ENCODE measurements at regions not wholly inside any gene's neighbourhood (a gene's known extent, or its start where the extent isn't known, plus 50 kb on each side); places are given as distances from the start of the nearest gene placed in this dataset.

DNA sequence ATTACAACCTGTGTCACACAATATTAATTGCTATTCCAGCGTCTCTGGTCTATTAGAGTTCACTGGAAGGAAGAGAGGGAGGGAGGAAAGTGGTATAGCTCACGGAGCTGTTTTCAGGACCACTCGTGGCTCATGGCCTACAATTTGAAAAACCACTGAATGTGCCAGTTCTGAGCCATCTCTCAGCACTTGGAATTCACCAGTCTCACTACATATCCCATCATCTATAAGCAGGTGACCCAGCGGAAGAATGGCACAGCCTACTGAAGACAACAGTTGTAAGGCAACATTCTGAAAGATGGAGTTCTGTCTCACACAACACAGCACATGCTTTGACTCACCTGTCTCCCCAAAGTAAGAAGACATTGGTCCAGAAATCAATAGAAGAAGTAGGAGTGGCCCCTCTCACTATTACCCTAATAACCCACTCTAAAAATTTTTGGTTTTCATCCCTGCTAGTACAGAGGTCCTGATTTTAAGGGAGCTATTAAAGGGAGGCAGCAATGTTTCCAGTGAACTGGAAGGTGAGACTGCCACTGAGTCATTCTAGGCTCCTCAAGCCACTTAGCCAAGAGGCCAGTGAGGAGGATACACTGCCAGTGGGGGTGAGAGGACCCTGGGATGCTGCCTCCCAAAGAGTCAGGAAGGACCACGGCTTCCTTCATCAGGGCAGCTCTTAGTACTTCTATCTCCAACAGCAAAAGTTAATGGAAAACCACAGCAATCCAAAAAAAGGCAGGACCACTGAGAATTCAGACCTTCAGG lies 50.0 kb upstream of the DOCK9 start:
- intact Hi-C loops (cut with micrococcal nuclease): loop anchor here (2.0 to 5.0 kb wide), 2 partner anchors 59 to 153 kb away; no protein-coding TSS in a partner anchor

DNA sequence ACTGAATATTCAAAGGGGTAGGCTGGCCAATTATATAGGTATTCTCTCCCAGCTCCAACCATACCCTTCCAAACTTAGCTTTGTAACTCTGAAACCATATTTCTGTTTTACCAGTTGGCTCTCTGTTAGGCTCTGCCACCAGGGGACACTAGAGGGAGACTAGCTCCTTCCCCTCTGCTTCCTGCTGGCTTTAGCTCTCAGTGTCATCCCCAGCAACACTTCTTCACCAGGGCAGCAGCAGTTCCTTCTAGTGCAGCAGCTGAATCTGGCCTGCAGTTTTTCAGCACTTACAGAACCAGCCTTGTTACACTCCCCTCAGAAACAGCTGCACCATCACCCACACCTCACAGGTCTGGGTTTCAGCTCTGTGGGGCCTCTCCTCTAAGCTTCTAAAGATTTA lies 51.0 kb upstream of the DOCK9 start:
- intact Hi-C loops (cut with micrococcal nuclease): loop anchor here (1.0 to 5.0 kb wide), 2 partner anchors 17 to 58 kb away; no protein-coding TSS in a partner anchor

DNA sequence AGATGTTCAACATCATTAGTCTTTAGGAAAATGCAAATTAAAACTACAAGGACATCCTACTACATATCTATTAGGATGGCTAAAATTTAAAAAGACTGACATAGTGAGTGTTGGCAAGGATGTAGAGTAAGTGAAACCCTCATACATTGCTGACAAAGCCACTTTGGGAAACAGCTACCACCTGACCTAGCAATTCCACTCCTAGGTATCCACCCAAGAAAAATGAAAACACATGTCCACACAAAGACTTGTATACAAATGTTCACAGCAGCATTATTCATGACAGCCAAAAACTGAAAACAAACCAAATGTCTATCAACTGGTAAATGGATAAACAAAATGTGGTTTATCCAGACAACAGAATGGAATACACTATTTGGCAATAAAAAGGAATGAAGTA lies 51.7 kb upstream of the DOCK9 start:
- intact Hi-C loops (cut with micrococcal nuclease): loop anchor here (1.0 to 5.0 kb wide), 2 partner anchors 17 to 58 kb away; no protein-coding TSS in a partner anchor

DNA sequence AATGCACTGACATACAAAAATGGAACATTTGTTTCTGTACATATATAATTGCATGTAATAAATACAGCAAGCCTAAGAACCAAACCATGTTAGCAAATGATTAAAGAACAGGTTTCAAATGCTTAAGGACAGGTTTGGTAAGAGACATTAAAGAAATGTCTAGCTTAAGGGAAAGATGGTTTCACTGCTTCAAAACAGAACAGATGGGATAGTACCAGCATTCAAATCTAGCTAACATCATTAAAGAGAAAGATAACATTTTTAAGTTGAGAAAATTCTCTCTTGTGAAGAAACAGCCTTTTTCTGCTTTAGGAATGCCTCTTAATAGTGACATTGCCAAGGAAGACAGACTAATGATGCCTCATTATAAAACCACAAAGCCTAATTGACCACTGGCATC lies 52.5 kb upstream of the DOCK9 start:
- intact Hi-C loops (cut with micrococcal nuclease): loop anchor here (5.0 kb wide), 2 partner anchors 33 to 188 kb away; no protein-coding TSS in a partner anchor

DNA sequence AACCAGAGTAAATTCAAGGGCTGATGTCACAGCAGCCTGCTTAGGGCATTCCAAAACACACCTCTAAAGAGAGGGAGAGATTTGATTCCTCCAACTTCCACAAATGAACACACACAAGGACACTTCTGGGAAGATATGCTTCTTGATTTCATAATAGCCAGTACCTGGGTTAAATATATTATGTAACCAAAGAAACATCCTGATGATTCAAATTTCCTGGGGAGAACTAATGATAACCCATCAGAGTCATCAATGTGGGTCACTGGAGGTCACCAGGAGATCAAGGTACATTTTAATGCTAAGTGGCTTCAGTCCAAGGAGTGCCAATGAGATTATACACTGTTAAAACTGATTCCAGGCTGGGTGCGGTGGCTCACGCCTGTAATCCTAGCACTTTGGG lies 54.0 kb upstream of the DOCK9 start:
- intact Hi-C loops (cut with micrococcal nuclease): loop anchor here (5.0 kb wide), 2 partner anchors 35 to 190 kb away; no protein-coding TSS in a partner anchor

DNA sequence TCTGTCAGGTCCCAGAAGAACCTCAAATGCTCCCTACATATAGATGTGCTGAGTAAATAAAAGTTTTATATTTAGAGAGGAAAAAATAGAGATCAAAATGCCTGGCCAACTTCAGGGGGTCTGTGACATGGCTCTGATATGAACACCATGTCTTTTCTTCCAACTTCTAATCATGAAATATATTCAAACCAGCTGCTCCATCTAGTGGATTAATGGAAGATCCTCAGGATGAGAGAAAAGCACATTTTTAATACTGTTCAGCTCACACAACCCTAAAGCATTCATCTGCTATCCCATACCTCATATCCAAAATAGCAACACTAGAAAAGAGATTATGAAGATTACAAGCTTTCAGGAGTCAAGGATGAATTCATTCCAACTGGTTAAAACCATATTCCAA lies 56.0 kb upstream of the DOCK9 start:
- intact Hi-C loops (cut with micrococcal nuclease): loop anchor here (1.0 to 5.0 kb wide), 3 partner anchors 37 to 192 kb away; no protein-coding TSS in a partner anchor

DNA sequence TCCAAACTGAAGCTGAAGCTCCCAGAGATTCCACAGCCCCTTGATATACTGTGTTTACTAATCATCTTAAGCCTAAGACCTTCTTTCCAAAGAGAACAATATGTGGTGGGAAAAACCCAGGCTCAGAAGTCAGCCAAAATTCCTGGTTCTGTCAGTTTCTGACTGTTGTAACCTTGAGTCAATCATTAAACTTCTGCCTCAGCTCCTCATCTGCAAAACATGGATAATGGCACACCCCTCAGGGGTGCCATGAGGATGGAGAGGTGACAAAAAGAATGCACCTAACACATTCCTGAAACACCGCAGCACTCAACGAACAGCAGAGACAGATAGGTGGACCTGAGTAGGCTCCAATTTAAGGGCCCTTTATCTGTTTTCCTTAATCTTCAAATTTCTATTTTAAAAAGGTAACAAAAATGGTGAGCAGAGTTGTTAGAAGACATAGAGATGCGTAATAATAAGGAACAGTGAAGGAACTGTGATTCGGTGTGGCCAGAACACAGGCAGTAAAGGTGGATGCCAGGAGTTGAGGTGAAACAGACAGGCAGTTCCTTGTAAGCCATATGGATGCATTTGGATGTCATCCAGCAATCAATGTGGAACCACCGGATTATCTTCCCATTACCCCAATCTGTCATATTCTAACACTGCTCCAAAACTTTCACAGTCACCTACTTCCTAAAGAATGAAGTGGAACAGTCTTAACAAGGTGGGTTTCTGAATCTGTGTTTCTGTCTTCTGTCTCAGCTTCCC lies 56.6 kb upstream of the DOCK9 start:
- intact Hi-C loops (cut with micrococcal nuclease): loop anchor here (5.0 kb wide), 2 partner anchors 37 to 192 kb away; no protein-coding TSS in a partner anchor

DNA sequence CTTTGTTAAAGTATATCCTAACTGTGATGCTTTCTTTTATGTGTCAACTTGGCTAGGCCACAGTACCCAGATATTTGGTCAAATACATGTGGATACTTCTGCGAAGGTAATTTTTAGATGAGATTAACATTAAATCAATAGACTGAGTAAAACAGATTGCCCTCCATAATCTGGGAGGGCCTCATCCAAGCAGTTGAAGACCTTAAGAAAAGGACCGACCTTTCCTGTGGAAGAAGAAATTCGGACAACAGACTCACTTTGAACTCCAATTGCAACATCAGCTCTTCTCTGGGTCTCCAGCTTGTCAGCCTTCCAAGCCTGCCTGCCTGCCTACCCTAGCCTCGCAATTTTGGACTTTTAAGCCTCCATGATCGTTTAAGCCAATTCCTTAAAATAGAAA lies 57.9 kb upstream of the DOCK9 start:
- intact Hi-C loops (cut with micrococcal nuclease): no loop called here

DNA sequence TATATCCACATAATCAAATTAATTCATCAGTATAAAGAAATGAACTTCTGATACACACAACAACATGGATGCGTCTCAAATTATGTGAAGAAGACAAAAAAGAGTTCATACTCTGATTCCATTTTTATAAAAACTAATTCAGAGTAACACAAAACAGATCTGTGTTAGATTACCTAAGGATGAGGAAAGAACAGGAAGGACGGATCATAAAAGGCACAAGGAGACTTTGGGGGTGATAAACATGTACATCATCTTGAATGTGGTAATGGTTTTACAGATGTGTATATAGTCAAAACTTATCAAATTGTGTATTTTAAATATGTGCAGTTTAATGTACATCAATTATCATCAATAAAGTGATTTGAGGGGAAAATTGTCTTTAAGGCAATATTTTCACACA lies 59.9 kb upstream of the DOCK9 start:
- intact Hi-C loops (cut with micrococcal nuclease): no loop called here

DNA sequence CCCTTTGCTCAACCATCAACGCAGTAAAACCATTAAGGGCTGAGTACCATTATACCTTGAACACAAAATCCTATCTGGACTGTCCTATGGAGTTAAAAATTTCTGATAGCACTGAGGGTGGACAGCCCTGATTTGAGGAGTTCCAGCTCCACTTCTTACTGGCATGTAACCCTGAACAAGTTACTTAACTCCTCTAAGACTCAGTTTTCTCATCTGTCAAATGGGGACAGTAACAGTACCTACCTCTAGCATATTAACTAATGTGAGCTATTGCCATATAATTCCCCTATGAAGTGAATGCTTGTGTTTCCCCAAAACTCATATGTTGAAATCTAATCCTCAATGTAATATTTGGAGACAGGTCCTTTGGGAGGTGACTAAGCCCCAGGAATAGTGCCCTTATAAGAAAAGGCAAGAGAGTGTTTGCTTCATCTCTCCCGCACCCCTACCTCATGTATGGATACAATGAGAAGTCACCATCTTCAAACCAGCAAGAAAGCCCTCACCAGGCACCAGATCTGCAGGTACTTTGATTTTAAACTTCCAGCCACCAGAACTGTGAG lies 61.9 kb upstream of the DOCK9 start:
- intact Hi-C loops (cut with micrococcal nuclease): no loop called here

DNA sequence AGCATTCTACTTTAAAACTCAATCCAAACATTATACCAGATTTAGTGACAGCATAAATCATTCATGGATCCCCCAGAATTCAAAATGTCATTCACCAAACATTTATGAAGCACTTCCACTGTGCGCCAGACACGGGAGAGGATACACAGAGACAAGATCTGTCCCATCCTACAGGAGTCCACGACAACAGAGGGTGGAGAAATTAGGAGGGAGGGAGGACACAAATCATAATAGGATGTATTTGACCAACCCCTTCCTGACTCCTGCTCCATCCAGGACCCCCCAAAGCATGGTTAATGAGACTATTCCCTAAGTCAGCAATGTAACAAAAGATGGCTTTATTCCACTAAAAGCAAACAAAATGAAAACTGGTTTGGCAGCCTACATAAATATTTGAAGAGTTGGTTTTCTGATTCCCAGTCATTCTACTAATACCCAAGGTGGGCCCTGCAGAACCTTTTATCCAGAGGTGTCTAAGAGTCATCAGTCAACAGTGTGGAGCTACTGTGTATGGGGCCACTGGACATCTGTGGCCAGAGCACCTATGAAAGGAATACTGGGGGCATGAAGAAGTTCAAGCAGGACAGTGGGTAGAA lies 62.8 kb upstream of the DOCK9 start:
- intact Hi-C loops (cut with micrococcal nuclease): no loop called here

DNA sequence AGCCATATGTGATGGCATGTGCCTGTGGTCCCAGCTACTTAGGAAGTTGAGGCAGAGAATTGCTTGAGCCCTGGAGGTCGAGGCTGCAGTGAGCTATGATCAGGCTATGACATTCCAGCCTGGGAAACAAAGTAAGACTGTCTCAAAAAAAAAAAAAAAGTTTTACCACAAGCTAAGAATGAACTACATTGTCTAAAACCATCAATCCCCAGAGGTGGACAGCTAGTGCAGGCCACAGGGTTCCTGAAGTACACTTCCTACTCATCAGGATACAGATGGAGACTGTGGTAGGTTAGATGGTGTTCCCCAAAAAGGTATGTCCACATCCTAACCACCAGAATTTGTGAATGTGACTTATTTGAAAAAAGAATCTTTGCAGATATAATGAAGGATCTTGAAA lies 63.5 kb upstream of the DOCK9 start:
- intact Hi-C loops (cut with micrococcal nuclease): no loop called here

DNA sequence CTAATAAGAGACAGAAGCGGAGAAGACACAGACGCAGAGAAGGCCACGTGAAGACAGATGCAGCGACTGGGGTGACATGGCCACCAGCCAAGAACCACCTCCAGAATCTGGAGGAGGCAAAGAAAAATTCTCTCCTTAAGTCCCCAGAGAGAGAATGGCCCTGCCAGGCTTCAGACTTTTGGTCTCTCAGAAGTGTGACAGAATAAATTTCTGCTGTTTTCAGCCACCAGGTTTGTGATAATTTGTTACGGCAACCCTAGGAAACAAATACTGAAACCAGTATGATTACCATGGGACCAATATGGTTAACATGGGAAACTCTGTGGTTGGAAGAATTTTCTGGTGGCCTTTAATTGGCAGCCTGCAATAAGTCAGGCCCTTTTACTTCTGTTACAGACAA lies 63.9 kb upstream of the DOCK9 start:
- intact Hi-C loops (cut with micrococcal nuclease): no loop called here

DNA sequence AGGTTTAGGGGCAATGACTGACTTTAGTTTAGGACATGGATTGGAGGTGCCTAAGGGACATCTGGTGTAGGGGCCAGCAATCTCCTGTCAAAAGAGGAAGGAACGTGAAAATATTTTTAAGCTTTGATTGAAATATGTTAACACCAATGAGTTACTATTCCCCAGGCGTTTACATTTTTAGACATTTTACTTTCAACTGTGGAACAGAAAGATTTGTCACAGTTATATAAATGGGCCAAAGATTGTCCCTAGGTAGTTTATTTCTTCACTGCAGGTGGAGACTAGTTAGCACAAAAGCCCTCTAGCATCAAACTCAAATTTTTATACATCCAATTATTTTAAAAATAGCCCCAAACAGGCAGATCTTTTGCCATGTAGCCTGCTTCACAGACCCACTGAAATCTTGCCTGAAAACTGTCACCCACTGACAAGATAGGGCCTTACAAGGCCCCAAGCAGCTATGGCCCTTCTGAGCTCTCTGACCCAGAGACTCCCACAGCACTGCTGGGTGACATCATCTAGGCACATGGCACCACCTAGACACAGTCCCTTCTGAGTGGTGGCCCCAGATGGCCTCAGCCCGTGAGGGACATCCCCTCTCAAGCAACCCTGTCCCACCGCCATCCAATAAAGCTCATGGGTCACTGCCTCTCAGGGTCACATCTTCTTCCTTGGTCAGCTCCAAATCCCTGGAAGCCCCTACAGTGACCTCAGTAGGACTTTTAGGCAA lies 64.8 kb upstream of the DOCK9 start:
- intact Hi-C loops (cut with micrococcal nuclease): no loop called here

DNA sequence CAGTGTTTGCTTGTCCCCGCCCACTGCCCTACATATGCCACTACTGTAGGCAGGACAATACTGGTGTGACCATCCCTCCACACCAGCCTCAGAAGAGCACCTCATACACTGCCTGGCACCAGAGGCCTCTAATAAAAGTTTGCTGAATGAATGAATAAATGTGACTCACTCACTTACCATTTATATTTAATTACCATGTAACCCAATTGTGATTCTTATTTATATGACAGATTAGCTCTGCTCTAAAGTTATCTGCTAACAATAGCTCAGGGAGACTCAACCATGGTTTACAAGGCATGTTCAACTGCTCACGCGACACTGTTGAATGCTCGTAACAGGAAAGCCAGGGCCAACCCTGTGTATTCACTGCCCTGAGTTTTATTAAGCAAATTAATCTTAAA lies 66.0 kb upstream of the DOCK9 start:
- intact Hi-C loops (cut with micrococcal nuclease): no loop called here

DNA sequence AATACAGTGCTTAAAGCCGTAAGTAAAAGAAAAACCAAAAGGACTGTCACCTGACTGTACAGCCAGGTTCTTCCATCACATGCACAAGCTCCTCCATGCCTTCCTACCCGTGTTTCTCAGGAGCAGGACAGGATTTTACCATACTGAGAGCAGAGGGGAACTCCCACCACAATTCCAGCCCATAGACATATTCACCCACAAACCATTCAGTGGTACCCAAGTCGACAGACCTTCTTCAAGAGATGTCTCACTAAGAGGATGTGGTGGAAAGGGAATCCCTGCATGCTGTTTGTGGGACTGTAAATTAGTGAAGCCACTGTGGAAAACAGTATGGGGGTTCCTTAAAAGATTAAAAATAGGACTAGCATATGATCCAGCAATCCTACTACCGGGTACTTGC lies 66.9 kb upstream of the DOCK9 start:
- intact Hi-C loops (cut with micrococcal nuclease): no loop called here

DNA sequence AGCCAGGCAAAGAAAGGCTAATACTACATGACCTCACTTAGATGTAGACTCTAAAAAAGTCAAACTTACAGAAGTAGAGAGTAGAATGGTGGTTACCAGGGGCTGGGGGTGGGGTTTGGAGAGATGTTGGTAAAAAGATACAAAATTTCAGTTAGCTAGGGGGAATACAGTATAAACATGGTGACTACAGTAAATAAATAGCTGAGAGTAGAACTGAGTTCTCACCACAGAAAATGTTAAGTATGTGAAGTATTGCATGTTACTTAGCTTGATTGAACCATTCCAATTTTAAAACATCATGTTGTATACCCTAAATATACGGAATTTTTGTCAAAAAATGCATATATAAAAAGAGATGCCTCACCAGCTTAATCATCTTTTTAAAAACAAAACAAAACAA lies 67.5 kb upstream of the DOCK9 start:
- intact Hi-C loops (cut with micrococcal nuclease): no loop called here

DNA sequence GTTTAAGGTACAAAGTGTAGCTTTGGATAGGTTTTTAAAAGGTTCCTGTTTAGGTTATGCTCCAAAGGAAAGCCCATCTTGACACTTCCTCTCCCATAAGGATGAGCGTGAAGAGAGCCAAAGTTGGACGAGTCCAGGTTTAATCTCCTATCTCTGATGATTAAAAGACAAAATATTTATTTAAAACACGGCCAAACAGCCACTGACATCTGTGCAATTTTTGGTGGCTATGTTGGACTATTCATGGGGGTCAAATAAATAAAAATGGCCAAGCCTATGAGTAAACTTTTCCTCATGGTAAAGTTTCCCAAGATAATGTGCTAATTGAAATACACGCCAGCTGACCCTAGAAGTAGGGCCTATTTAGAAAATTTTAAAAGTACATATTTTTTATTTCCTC lies 69.0 kb upstream of the DOCK9 start:
- intact Hi-C loops (cut with micrococcal nuclease): loop anchor here (1.0 to 2.0 kb wide), 4 partner anchors 18 to 154 kb away; partner anchors contain the start of gene UBAC2

DNA sequence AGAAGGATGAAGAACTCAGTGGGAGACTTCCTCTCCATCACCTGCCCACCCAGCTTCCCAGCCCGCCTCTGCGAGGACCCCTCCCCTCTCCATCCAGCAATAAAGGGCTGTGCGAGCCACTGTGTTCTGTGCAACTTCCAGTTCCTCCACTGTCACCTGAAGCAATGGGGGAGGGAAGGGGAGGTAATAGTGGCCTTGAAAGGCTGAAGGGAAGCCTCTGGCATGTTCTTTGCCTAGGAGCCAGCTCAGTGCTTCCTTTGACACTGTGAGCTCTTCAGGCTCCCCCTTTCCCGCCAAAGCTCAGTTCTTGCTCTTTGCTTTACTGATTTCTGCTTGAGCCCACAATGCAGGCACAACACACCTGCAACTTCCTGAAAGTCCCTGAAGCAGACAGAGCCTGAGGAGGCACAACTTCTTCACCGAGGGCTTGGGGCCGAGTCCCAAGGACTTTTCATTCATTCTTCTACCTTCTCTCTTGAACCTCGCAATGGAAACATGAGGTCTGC lies 73.2 kb upstream of the DOCK9 start:
- intact Hi-C loops (cut with micrococcal nuclease): loop anchor here (1.0 to 10.0 kb wide), 4 partner anchors 36 to 1826 kb away; partner anchors contain the start of genes GPR18 and MBNL2

DNA sequence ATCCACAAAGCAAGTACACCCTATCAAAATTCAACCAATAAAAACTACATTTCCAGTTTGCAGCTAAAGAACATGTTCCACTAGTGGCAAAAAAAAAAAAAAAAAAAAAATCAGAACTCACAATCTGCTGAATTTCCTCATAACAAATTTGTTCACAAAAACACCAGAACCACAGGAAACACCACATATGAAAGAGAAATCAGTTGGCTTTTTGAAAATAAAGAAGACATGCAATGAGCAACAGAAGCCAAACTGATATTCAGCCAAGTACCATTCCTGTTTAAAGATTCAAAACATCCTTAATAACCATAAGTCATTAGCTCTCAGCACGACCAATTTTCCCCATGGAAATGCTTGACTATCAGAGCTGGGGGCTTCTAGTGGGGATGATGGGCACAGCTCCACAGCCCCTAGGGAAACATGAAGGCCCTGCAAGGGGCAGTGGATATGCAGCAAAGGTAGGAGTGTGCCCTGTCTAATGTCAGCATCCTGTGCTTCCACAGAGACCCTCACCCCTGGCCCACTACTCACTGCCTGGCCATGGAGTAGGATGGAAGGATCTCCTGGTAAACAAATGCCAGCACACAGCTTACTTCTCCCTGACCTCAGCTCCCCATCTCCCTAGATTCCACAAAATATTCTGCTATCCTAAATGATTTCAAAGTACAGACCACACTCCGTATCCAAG lies 74.0 kb upstream of the DOCK9 start:
- intact Hi-C loops (cut with micrococcal nuclease): loop anchor here (2.0 to 10.0 kb wide), 4 partner anchors 21 to 1827 kb away; partner anchors contain the start of genes GPR18 and MBNL2
